Kidney glomerular epithelial cell (primary cell): ENCODE measurements at regions not wholly inside any gene's neighbourhood (a gene's known extent, or its start where the extent isn't known, plus 50 kb on each side); places are given as distances from the start of the nearest gene placed in this dataset.
"Not testable (repeated sequence)": the region's sequence is repeated elsewhere in the genome, so short reads cannot be mapped to it uniquely, and the experiment has no call there.

ENCODE experiments used
- DNase-seq: peaks from one replicate; lab custom pipeline; 2025; lab: John Stamatoyannopoulos, UW

DNA sequence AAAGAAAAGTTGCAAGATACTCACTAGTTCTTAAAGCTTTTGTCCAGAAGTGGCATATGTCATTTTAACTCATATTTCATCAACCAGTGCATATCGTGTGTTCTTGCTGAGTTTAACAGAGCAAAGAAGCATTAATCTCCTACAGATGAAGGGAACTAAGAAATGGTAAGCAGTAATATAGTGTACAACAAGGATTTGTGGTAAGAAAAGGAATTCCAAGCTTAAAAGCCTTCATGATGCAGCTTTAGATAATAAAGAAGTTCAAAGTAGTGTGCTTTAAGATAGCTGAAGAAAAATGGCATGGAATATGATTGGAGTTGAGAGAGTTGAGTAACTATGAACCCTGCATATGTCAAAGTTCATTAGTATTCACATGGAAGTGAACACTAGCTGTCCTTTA is 649.8 kb upstream of the FSHR start:
- DNase-seq, result no peak

- no peak for DNase-seq
Observed at GRCh38 chr2:49801898-49802450, 647.7 kb upstream of the FSHR start.

DNA sequence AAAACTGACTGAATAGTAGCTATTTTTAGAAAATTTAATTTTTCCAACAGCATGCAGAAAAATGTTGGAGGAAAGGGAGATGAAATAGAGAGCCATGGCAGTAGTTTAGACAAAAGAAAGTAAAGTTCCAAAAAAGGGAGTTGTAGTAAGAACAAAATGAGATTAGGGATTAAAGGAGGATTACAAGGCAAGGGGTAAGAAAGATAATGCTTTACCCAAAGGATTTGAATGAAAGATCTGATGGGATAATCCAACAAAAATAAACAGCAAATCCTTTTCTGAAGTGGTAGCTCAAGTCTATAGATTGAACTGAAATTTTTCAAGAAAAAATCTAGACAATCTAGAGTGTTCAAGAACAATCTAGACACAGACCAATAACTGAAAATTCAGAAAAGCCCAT is 644.3 kb upstream of the FSHR start:
- DNase-seq, result no peak

- DNase-seq, result no peak
Observed at GRCh38 chr2:49796266-49796665, 642.0 kb upstream of the FSHR start.

DNA sequence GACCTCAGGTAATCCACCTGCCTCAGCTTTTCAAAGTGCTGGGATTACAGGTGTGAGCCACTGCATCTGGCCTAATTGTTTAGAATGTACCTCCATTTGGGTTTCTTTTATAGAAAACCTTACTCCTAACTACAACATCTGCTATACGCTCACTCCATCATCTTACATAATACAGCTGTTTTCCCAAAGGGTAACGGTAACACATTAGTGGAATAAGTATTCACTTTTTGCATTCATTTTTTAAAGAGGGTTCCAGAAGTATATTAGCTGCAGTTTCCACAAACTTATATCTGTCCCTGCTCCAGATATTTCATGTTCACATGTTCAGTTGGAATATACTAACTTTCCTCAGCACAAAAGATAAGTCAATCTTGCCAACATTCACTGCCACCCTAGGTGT is 640.1 kb upstream of the FSHR start:
- no peak for DNase-seq

DNA sequence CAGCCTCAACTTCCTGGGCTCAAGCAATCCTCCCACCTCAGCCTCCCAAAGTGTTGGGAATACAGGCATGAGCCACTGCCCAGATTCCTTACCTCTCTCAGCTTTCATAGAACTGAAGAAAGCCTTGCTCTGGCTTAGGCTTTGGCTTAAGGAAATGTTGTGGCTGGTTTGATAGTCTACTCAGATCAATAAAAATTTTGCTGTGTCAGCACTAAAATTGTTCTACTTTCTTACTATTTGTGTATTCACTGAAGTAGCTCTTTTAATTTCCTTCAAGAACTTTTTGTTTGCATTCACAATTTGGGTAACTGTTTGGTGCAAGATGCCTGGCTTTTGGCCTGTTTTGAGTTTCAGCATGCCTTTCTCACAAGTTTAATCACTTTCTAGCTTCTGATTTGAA is 634.0 kb upstream of the FSHR start:
- no peak for DNase-seq

- no peak for DNase-seq
Observed at GRCh38 chr2:49780949-49781348, 626.6 kb upstream of the FSHR start.

GRCh38 chr2:49772299-49772970 is 618.1 kb upstream of the FSHR start:
- no peak for DNase-seq

- peak; percentile 25 for DNase-seq
Observed at GRCh38 chr2:49770919-49771318, 616.6 kb upstream of the FSHR start.

DNA sequence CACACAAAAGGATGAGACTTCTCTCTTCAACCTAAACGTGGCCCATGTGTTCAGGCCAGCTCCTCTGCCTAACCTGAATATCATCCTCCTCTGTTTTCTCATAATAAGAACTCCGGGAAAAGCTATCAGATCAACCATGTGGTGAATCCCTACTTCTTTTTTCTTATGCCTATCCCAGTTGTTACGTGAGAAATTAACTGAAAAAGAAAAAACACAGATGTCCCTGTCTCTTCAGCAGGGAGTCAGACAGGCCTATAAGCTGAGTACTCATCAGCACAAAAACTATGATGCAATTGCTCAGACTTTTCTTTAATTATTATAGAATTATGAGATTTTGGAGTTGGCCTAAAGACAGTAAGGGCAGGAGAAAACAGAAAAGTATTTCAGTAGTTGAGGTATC is 613.0 kb upstream of the FSHR start:
- no peak for DNase-seq

- no peak for DNase-seq
Observed at GRCh38 chr2:49755777-49756176, 601.5 kb upstream of the FSHR start.

DNA sequence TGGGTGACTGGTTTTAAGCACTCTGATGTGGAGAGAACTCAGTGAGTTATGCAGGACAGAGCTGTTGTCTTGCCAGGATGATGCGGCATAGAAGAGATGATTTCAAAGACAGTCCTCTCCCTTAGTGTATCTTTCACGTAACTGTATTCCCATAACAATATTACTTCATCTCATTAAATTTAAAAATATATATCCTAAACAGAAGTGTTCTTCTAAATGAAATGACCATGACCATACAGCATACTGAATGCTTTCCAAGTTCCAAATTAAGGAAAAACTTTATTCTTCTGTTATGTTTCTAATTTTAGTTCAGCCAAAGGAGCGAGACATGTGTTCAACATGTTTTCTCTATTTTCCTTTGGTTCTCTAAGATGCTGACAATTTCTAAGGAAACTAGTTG is 600.1 kb upstream of the FSHR start:
- DNase-seq, result no peak

DNA sequence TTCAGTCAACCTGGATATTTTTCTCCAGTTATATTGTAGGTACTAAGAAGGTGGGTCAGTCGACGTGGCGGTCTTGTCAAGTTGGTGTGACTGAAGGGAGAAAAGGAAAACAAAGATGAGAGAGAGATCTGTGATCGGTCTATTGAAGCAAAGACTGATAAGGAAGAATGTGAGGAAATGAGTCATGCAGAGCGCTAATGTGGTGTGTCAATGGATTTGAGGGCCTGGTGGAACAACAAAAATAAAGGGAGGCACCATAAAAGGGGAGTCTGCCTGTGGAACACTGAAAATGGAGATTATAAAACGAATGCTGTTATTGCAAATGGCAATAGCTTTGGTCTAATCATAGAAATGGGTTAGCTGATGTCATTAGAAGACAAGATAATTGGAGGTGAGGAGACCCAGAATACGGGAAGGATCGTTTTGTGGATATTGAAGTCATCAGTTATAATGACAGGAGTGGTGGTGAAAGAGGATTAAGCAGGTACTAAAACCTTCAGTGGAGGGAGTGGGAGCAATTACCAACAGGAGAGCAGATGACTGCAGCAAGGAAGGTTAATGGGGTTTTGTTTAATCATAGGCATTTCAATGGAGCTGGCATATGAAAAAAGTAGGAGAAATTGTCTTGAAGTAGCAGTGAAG is 599.1 kb upstream of the FSHR start:
- peak; percentile 73 for DNase-seq

GRCh38 chr2:49737606-49738005 is 583.3 kb upstream of the FSHR start:
- no peak for DNase-seq

DNA sequence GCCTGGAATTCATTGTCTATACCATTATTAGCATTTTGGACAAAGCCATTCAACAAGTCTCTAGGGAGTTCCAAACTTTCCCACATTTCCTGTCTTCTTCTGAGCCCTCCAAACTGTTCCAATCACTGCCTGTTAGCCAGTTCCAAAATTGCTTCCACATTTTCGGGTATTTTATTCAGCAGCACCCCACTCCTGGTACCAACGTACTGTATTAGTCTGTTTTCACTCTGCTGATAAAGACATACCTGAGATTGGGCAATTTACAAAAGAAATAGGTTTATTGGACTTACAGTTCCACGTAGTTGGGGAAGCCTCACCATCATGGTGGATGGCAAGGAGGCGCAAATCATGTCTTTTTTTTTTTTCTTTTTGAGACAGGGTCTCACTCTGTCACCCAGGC is 578.6 kb upstream of the FSHR start:
- not testable (repeated sequence) for DNase-seq

DNA sequence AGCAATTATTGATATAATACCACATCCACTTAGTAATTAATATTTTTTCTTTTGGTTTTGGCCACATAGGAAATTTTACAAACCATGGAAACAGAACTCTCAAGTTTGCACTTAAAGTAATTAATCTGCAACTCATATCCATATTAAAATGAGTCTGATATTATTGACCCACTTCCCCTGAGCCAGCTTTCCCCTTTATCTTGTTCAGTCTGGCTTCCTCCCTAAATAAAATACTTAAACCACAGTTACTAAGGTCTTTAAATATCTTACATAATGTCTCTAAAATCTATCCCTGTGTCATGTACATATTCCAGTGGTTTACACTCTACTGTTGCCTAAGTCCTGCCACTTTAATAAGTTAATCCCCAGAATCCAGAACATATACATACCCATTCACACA is 564.9 kb upstream of the FSHR start:
- no peak for DNase-seq

DNA sequence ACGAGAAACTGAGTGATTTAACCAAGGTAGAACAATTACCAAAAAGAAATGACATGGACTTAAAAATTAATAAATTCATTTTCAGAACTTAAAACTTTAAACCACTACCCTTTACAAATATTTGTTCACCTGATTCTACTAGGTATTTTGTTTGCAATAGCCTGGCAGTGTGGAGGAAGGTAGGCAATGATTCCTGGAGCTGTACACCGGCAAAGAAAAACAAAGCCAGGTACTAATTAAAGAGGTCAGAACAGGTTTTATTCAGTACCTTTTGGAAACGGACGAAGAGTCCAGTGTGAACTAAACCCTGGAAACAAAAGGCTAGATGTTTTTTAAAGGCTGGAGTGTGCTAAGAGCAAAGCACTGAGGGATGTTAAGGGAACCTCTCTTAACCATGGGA is 561.3 kb upstream of the FSHR start:
- DNase-seq, result no peak

GRCh38 chr2:49714454-49714853 is 560.1 kb upstream of the FSHR start:
- no peak for DNase-seq

- DNase-seq, result no peak
Observed at GRCh38 chr2:49702740-49703139, 548.4 kb upstream of the FSHR start.

DNA sequence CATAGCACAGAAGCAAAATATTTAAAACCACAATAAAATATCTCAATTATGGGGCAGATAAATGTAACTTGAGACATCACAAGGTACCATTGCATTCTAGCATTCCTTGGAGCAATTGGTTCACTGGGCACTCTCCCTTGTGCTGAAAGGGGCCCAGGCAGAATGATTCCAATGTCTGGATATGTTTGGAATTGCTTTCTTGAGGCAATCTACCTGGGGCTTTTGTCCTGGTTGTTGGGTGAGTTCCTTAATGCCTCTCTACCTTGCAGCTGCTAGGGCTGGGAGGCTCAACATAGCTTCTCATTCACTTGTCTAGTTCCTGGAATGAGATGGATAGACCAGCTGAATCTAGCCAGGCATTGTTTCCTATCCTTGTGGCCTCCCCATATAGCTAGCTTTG is 539.6 kb upstream of the FSHR start:
- no peak for DNase-seq

DNA sequence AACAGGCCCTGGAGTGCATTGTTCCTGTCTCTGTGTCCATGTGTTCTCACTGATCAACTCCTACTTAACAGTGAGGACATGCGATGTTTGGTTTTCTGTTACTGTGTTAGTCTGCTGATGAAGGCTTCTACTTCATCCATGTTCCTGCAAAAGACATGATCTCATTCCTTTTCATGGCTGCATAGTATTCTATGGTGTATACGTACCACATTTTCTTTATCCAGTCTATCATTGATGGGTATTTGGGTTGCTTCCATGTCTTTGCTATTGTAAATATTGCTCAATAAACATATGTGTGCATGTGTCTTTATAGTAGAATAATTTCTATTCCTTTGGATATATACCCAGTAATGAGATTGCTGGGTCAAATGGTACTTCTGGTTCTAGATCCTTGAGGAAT is 537.7 kb upstream of the FSHR start:
- DNase-seq, result not testable (repeated sequence)

GRCh38 chr2:49687918-49688317 is 533.6 kb upstream of the FSHR start:
- peak; percentile 15 for DNase-seq

DNA sequence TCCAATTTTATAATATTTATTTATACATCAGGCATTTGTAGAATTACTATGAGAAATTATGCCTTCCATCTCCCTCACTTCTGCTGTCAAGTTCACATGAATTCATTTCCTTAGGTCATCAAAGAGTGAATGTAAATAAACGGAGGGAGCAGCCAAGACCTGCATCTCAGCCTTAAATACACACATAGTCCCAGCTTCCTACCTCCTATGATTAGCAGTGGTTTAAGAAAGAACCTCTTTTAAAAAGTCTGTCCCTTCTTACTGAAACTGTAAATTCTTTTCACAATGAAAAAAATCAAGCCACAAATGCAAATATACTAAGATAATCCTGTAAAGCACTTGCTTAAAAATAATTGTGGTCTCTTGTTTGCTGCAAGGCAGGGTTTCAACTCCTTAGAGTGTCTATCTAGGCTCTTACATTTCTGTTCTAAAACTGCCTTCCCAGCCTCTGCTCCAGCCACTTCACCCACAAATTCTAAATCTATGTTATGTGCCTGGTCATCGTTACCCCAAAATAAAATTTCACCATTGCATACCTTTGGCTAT is 532.7 kb upstream of the FSHR start:
- DNase-seq, result no peak

- no peak for DNase-seq
Observed at GRCh38 chr2:49686291-49686690, 532.0 kb upstream of the FSHR start.
